ENCODE measurements at regions not wholly inside any gene's neighbourhood (a gene's known extent, or its start where the extent isn't known, plus 50 kb on each side); places are given as distances from the start of the nearest gene placed in this dataset.
"Not testable (repeated sequence)": the region's sequence is repeated elsewhere in the genome, so short reads cannot be mapped to it uniquely, and the experiment has no call there.

DNA sequence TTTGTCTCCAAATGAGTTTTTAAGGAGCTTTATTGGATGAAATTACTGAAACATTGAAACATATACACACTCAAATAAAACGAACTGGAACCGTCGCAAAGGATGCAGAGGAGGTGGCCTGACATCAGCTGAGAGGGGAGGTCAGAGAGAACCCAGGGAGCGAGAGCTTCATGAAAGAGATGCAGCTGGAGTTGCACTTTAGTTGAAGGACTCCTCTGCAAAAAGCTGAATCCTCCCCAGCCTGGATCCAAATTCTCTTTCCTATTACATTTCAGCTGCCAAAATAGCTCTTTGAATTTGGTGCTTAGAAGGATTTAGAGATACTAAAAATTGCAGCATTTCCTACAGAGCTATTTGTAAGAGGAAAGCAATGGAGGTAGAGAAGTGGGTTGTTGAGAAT, 140.0 kb upstream of the DPP6 start:
- no peak for DNase-seq

DNA sequence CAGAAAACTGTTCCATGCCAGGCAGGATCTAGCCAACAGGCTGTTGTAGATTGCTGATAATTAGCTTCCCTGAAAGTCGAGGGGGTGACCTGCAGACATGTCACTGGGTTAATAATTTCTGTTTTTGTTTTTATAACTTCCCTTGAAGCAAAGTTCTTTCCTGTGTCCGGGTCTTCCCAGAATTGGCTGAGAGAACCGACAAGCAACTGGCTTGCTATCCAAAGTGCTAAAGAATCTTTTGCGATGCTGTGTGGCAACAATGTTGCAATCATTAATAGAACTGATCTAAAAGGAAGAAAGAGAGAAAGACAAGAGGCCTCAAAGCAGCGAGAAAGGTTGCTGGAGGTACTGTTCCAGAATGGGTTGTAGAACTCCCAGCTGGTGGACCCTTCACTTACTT, 132.1 kb upstream of the DPP6 start:
- DNase-seq, result no peak

DNA sequence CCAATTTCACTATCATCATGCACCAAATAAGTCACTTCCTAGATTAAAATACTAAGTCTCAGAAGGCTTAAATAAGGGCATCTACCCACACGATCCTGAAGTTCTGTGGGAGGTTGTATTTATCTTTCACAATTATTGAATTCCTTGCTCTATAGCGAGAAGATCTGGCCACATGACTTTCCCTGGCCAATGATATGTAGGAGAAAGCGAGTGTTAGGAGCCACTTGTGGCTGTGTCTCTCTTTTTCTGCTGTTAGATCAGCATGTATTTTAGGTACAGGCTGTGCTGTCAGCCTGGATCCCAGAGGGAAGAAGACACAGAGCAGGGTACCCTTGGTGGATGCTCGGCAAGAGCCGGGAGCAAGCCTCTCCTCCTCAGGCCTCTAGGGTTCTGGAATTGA, 131.3 kb upstream of the DPP6 start:
- DNase-seq, result no peak

DNA sequence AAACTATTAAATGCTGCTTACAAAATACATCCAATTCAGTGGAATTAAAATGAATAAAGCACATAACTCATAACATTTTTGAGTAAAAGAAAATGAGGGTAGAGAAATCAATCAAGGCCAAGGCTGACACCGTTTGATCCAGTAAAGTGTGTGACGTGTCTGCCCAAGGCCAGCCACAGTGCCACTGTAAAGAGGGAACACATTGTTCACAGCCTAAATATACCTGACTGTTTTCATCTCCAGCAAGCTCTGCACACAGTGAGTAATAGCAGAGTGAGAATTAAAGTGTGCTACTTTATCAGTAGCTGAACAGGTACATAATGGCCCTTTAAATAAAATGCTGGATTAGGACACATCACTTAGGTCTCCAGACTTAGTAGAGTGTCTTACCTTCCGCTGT, 130.8 kb upstream of the DPP6 start:
- DNase-seq, result no peak

DNA sequence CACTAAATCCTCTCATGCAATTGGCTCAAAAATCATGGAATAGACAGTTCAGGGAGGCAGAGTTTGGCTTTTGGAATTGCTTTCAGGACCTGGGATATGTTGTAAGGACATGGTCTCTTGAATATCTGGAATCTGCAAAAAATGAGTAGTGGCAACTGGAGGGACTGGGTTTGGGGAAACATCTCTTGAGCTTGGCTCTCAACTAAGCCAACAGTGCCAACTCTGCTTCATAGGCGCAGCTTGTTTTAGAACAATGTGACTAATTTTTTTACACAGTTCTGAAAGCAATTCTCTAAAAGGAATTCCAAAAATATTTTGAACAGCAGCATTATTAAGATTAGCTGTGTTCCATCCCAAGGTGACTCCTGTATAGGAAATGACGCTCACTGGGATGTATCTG, 121.5 kb upstream of the DPP6 start:
- DNase-seq, result no peak

DNA sequence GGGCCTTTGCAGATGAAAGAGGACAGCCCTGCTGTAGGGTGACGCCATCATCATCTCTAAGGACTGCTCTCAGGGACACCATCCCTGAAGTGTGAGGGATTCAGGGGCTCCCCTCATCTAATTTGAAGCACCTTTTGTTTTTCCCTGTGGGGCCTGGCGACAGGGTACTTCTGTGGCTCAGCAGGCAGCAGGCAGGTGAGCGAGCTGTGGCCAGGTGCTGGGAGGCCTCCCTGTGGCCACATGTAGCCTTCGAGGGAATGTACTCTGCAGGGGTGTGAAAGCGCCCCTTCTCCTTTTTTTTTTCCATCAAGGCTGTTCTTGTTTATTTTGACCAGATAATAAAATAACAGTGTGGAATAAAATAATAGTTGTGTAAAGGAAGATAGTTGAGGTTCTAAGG, 118.2 kb upstream of the DPP6 start:
- no peak for DNase-seq

DNA sequence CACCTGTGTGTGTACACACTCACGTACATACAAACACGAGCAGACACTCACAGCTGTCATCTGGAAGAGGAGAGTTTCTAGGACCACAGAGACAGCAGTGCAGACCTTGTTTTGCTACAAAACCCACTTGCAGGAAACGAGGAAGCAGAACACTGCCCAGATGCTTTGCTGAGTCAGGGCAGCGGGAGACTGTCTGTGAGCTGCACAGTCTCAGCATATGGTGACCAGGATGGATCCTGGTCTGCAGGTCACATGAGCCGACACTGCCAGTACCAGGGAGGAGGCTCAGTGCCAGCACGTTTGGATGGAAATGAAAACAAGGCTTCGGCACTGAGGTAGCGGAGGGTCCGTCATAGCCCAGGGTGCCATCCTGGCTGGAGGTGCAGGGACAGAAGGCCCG, 117.6 kb upstream of the DPP6 start:
- no peak for DNase-seq

DNA sequence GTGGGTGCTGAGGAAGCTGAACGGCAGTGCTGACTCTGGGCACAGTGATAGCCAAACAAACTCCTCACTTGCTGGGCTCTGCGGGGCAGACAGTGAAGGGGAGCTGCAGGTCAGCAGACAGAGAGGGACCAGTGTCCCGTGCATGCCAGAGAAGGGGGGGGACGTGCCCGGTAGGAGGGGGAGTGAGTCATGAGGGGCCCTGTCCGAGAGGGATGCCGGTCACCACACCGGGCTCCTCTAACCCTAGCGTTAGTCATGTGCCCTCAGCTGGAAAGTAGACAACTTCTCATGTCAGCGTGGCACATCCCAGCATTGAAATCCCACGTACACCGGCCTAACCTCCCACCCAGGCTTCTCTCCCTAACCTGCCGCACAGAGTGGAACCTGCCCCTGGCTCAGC, 117.1 kb upstream of the DPP6 start:
- no peak for DNase-seq

DNA sequence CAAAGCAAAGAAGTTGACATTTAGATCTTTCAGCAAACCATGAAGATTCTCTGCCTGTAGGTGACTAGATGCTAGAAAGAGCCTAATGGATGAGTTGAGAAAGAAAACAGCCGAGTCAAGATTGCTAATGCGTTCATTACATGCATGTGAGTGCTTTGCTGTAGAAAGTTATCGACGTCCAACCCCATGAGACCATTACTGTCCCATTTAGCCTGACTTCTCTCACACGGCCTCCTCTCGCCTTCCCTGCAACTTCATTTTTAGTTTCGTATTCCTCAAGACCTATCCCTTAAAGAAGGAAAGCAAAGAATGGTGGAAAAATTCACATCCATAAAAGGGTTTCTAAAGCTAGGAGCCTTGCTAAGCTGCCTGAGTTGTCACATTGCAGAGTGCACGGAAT, 113.7 kb upstream of the DPP6 start:
- no peak for DNase-seq

DNA sequence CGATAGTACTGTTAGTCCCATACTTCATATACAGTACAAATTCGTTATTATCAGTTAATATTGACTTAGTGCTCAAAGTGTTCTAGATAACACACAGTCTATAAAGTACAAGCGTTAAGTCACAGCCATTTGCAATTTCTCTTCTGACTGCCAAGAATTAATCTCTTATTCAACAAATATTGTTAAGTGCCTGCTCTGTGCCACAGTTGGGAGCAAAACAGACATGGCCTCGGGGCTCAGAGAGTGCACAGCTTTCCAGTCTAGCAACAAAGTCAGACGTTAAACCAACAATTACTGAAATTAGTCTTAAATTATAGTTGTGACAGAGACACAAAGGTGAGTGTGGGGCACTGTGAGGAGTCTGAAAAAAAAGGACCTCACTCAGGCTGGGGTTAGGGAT, 113.0 kb upstream of the DPP6 start:
- DNase-seq, result no peak

DNA sequence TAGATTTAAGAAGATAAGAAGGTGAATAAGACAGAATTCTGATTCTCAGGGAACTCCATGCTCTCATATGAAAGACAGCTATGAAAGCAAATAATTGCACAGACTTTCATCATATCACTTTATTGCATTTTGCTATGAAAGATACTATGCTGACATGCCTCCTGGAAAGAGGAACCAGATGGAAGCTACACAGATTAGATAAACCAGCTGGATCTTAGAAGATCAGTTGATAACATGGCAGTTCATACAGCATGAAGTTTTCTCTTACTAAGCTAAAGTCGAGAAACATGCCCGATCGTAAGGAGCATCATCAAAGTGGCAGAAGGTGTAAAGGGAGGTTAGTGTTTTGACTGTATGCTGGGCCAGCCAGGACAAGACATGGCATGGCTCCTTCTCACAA, 112.5 kb upstream of the DPP6 start:
- no peak for DNase-seq

DNA sequence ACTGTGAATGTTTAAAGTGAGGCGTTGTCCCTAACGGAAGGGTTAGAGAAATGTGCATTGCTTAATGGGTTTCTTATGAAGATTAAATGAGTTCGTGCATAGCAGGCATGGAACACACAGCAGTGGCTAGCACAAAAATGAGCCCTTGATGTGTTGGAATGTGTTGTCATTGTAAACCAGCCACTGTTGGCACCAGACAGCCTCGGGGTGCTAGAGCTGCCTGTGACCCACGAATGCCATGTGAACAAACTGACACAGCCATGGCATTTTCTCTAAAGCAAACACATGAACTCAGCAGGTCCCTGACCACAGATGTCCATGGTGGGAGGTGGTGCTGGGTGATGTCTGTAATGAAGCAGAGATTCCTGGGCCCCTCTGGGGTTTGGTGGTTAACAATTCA, 111.1 kb upstream of the DPP6 start:
- no peak for DNase-seq

DNA sequence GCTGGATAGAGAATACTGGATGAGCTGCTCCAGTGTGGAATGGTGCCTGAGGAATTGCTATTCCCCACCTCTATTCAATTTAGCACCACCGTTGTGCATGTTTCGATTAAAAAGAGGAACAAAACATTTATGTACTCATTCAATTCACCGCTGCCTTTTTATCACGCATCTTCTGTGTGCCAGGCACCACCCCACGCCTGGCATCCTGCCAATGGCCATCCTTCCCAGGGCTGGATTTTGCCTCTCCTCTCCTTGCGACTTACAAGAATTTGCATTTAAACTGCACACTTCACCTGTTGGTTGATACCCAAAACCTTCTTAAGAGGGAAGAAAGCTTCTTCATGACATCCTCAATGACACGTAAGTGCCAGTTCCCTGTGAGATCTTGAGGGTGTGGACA, 110.2 kb upstream of the DPP6 start:
- DNase-seq, result no peak

DNA sequence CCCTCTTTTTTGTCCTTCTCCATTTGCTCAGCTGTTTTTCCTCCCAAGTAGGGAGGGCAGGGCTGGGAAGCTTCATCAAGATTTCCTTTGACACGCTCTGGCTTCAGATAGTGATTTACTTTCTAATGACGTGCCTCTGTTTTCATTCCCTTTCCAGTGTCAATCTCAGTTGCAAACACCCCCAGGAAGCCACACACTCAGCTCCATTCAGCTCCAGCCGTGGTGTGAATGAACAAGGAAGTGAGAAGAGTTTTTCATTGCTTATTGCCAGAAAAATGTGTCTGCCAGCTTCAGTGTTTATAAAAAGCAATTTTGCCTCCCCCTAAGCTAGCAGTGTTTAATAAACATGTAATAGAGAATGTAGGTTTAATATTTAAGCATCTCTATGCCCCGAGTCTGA, 108.7 kb upstream of the DPP6 start:
- no peak for DNase-seq

DNA sequence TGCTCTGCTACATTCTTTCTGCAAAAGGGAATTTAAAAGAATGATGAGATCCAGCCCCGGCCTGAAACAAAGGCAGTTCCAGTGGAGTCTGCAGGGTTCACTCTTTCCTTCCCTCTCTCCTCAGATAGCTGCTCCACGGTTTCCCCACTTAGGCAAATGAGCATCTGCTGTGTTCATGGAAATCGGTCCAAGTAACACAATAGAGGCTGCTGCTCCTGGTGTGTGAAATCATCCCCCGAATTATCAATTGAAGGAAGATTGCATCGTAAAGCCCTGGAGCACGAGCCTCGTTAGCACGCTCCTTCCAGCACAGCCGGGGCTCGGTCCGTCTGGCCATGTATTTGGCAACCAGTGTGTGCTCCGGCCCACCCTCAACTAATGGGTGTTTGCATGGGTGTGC, 108.3 kb upstream of the DPP6 start:
- DNase-seq, result no peak

DNA sequence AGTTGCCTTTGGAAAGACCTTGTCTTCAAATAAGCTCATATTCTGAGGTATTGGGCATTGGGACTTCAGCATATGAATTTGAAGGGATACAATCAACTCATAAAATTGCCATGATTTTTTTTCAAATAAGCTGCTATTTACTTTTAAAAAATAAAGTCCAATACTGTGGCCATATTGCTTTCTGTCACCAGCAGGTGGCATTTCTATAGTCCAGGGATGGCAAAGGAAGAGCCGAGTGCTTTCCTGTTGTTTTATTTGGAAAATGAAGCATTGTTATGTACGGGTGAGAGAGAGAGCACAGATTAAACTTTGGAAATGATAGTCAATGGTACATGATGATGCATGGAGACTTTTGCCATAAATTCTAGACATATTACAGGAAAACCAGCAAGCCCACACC, 104.1 kb upstream of the DPP6 start:
- DNase-seq, result no peak

DNA sequence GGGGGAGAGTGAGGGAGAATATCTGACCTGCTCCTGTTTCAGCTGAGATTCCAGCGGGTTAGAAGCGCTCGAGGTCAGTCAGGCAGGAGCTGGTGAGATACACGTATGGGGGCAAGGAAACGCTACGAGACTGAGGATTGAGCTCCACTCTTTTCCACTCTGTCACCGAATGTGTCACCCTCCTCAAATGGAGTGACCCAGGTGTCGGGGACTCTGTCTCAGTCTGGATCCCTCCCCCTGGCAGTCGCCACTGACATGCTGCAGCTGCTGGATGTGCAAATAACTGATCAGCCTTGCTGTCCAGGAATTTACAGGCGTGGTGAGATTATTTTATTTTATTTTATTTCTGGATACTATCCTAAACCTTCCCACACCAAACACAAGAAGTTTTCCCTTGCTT, 100.9 kb upstream of the DPP6 start:
- DNase-seq, result no peak

DNA sequence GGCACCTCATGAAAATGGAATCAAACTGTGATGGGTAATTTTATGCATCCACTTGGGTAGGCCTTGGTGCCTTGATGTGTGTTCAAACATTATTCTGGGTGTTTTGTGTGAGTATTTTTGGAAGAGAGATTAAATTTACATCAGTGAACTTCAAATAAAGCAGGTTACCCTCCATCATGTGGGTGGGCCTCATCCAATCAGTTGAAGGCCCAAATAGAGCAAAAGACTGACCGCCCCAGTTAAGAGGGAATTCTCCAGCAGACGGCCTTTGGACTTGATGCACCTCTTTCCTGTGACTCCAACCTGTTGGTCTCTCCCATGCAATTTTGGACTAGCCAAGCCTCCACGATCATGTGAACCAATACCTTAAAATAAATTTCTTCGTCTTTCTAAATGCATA, 97.7 kb upstream of the DPP6 start:
- no peak for DNase-seq

DNA sequence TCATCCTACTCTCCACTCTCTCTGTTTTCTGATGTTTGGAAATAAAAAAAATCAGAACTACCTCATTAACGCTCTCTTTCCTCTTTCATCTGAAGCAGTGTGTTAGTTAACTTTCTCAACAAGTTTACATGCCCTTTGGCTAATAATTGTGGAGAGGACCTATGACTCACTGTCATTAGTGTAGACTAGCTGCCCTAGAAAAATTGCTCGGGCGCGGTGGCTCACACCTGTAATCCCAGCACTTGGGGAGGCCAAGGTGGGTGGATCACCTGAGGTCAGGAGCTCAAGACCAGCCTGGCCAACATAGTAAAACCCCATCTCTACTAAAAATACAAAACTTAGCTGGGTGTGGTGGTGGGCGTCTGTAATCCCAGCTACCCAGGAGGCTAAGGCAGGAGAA, 94.5 kb upstream of the DPP6 start:
- not testable (repeated sequence) for DNase-seq

DNA sequence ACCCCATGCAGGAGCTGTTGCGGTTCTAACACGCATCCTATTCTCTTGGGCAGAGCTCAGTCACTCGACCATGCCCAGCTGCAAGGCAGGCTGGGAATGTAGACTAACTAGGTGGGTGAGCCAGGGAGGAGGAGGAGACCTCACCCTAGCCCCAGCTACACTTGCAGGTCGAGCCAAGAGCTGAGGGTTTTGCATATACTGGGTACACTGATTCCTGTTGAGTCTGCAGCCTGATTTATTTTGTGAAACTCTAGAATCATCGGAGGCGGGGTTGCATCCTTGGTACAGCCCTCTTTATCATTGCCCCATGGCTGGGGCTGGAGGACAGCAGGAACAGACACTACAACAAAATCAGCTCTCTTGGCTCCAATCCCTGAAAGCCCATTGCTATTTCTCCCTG, 93.8 kb upstream of the DPP6 start:
- DNase-seq, result not testable (repeated sequence)

DNA sequence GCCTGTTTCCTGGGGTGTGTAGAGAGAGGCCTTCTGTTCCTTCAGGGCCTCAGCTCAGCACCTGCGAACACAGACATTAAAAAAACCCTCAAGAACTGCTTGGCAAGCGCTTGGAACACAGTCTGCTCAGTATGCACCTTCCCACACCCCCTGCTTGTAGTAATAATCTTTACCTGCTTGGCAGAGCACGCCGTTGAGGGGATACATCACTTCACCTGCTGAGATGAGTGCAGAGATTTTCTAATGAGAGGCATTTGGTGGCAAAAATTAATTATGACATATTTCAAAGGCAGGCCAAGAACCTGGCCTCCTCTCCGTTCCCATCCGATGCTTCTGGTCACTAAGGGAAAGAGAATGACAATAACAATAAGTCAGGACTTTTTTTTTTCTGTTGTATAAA, 93.4 kb upstream of the DPP6 start:
- not testable (repeated sequence) for DNase-seq

DNA sequence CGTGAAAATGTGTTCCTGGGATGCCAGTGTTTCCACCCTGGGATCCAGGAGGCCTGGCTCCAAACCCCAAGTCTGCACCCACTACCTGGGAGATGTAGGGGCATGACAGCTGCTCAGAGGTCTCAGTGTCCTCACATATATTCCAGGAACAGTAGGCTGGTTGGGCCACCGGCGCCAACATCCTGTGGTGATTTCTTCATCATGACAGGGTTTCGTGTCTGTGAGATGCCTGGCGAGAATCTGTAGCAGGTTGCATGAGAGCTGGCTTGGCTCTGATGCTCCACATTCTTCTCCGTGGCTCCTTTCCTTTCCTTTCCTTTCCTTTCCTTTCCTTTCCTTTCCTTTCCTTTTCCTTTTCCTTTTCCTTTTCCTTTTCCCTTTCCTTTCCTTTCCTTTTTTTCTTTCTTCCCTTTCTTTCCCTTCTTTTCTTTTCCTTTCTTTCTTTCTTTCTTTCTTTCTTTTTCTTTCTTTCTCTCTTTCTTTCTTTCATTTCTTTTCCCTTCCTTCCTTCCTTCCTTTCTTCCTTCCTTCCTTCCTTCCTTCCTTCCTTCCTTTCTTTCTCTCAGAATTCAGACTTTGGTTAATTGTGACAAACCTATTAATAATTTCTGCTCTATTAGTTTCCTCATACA, 87.6 kb upstream of the DPP6 start:
- not testable (repeated sequence) for DNase-seq

DNA sequence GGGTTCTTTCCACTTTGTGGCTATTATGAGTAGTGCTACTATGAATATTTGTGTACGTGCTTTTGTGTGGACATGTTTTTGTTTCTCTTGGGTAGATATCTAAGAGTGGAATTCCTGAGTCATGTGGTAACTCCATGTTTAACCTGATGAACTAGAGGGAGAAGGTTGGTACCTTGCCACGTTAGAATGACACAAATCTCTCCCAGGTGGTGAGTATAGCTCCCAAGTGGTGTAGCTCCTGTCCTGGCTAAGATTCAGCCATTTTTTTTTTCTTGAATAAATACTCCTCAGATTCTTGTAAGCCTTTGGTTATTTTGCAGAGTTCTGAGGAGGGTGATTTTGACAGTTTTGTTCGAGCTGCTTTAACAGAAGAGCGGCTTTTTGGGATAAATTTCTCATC, 83.2 kb upstream of the DPP6 start:
- DNase-seq, result not testable (repeated sequence)

DNA sequence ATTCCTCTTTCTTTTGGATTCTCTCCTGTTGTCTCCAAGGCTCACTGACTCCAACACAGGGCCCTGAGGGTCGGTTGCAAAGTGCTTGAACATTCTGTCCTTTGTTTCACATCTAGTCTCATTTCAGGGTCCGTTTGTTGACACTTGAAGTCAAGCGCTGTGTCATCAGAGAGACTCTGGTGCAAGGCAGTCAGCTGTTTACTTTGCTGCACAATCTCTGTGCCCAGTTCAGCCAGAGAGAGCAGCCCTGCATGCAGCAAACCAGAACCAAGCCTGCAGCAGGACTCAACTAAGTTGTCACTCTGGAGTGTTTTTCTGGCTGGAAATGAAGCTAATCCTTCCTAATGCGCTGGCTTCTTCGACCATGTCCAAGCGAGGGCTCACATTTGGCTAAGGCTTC, 77.6 kb upstream of the DPP6 start:
- not testable (repeated sequence) for DNase-seq

DNA sequence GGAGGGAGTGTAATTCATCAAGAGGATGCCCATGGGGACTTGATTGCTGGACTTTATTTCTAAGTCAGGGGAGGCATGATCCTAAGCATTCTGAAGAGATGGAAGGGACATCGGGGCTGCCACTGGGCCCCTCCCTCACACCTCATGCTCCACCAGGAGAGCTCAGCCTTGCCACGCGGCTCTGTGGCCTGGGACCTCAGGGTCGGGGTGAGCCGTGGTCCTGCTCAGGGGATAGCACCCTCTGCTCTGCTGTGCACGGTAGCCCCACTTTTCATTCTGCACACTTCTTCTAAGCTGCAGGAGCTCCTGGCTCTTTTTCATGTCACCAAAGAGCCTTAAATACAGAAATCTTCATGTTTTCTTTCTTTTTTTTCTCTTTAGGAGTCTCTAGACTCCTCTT, 75.5 kb upstream of the DPP6 start:
- DNase-seq, result not testable (repeated sequence)

DNA sequence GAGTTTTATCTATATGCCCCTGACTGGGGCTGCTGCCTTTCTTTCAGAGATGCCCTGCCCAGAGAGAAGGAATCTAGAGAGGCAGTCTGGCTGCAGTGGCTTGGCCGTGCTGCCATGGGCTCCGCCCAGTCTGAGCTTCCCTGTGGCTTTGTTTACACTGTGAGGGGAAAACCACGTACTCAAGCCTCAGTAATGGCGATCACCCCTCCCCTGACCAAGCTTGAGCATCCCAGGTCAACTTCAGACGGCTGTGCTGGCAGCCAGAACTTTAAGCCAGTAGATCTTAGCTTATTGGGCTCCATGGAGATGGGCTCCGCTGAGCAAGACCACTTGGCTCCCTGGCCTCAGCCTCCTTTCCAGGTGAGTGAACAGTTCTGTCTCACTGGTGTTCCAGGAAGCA, 69.0 kb upstream of the DPP6 start:
- not testable (repeated sequence) for DNase-seq

All from NCI-H2029 (cell line).